GM12878 (cell line): ENCODE measurements at regions not wholly inside any gene's neighbourhood (a gene's known extent, or its start where the extent isn't known, plus 50 kb on each side); places are given as distances from the start of the nearest gene placed in this dataset.

Source experiments
- ATAC-seq: fragments of 200-7000 bp; cut with Tn5 transposase; 3 replicates; pipeline ENCODE4 v1.9.1; 2020; ENCODE audit warnings: mild to moderate bottlenecking, moderate library complexity
- BruUV-seq: library from RNA; stranded (reverse); fragments of 400-500 nt; replicated peaks from 2 replicates; lab custom pipeline; 2021; lab: Mats Ljungman, UMichigan
- CTCF ChIA-PET: fragments of 300-600 bp; sonication (Branson Sonifier 250); formaldehyde crosslinking; extraction: SDS; loops from one replicate; lab custom pipeline; 2021; ENCODE audit warnings: inconsistent platforms; lab: Yijun Ruan, JAX
- POLR2A ChIA-PET: fragments of 350-600 bp; formaldehyde crosslinking; extraction: SDS; loops from one replicate; lab custom pipeline; 2021; ENCODE audit warnings: inconsistent platforms; lab: Charles Lee
- RAD21 ChIA-PET: fragments of 300-600 bp; sonication (Branson Sonifier 250); formaldehyde crosslinking; loops from one replicate; lab custom pipeline; 2023; ENCODE audit warnings: antibody characterized with exemption; ENCODE audit not compliant: unreplicated experiment; lab: Charles Lee
- SMC1A ChIA-PET: fragments of 300-600 bp; sonication (Branson Sonifier 250); formaldehyde crosslinking; loops from one replicate; lab custom pipeline; 2023; ENCODE audit not compliant: unreplicated experiment, uncharacterized antibody; lab: Charles Lee
- DNase-seq: peaks from one replicate; pipeline ENCODE4 v3.0.0-alpha.2; 2011; ENCODE audit warnings: low read depth, low spot score
- FAIRE-seq: peaks from 3 replicates; lab custom pipeline; 2011; peaks lifted over from hg19 to GRCh38; lab: Jason Lieb, UNC
- H2AFZ ChIP-seq: 2 replicates; pipeline ENCODE4 v1.6.0; 2011; ENCODE audit warnings: low read depth, low read length, control low read depth; ENCODE audit not compliant: control insufficient read depth
- H3K27ac ChIP-seq: 2 replicates; pipeline ENCODE4 v1.5.1; 2011; ENCODE audit warnings: control low read depth; ENCODE audit not compliant: control insufficient read depth, insufficient read depth
- H3K27me3 ChIP-seq, 2 experiments: replicated peaks in 1 of 2; 2 replicates each; pipeline versions ENCODE4 v1.6.0 to v1.6.1; 2011; ENCODE audit warnings: low read length in 1 of 2; ENCODE audit not compliant: control insufficient read depth in 2 of 2, insufficient read depth in 2 of 2
- H3K36me3 ChIP-seq, 2 experiments: 2 replicates each; pipeline ENCODE4 v1.5.1; 2011; ENCODE audit warnings: low read length in 1 of 2; ENCODE audit not compliant: control insufficient read depth in 2 of 2, insufficient read depth in 2 of 2
- H3K4me1 ChIP-seq: 2 replicates; pipeline ENCODE4 v1.6.1; 2011; ENCODE audit warnings: mild to moderate bottlenecking, low read length, moderate library complexity, mixed read lengths; ENCODE audit not compliant: control insufficient read depth, insufficient read depth
- H3K4me2 ChIP-seq: 2 replicates; pipeline ENCODE4 v1.6.0; 2011; ENCODE audit warnings: control low read depth; ENCODE audit not compliant: control insufficient read depth, insufficient read depth
- H3K4me3 ChIP-seq: fragments of 200-600 bp; sonication (generic); 2 replicates; pipeline ENCODE4 v1.5.1; 2016
- H3K79me2 ChIP-seq: 2 replicates; pipeline ENCODE4 v1.6.0; 2011; ENCODE audit warnings: low read length; ENCODE audit not compliant: control insufficient read depth, insufficient read depth
- H3K9ac ChIP-seq: 2 replicates; pipeline ENCODE4 v1.8.0; 2011; ENCODE audit warnings: low read length, control low read depth, mixed read lengths; ENCODE audit not compliant: control insufficient read depth, insufficient read depth
- H3K9me3 ChIP-seq: replicated peaks from 3 replicates; pipeline ENCODE4 v1.5.1; 2011; ENCODE audit warnings: mild to moderate bottlenecking, low read length; ENCODE audit not compliant: control insufficient read depth, insufficient read depth
- H4K20me1 ChIP-seq: 2 replicates; pipeline ENCODE4 v1.6.0; 2011; ENCODE audit not compliant: control insufficient read depth, insufficient read depth
- CBX5 ChIP-seq: sonication (generic); IDR thresholded peaks from 2 replicates; pipeline ENCODE4 v1.6.1; 2016; ENCODE audit warnings: low read depth, moderate library complexity, mild to moderate bottlenecking, inconsistent platforms
- EED ChIP-seq: sonication (generic); IDR thresholded peaks from 2 replicates; pipeline ENCODE4 v1.6.1; 2016; ENCODE audit warnings: antibody characterized with exemption, low read depth
- FOXK2 ChIP-seq: fragments of 450-650 bp; IDR thresholded peaks from 2 replicates; pipeline ENCODE4 v1.6.1; 2017; ENCODE audit warnings: mild to moderate bottlenecking, moderate library complexity
- KAT2A ChIP-seq: conservative IDR thresholded peaks from 2 replicates; pipeline ENCODE4 v1.6.1; 2011; ENCODE audit warnings: low read depth, low read length; ENCODE audit not compliant: control insufficient read depth
- NR2C2 ChIP-seq: IDR thresholded peaks from 2 replicates; pipeline ENCODE4 v1.6.1; 2011; ENCODE audit warnings: borderline replicate concordance, low read depth; ENCODE audit not compliant: control insufficient read depth, insufficient read length
- SUZ12 ChIP-seq: fragments of 200-600 bp; sonication (generic); IDR thresholded peaks from one replicate; pipeline ENCODE4 v1.6.1; 2018; ENCODE audit warnings: antibody characterized with exemption, mild to moderate bottlenecking; ENCODE audit not compliant: unreplicated experiment
- WGBS: methylation state at CpG from one replicate; pipeline ENCODE4 v1.1.6; 2016; ENCODE audit warnings: low lambda C conversion rate; ENCODE audit not compliant: insufficient replicate concordance, insufficient coverage; ENCODE audit errors: missing lambda C conversion rate; 5-methylcytosine and 5-hydroxymethylcytosine counted together
- in situ Hi-C: fragments of 300-500 bp; cut with MboI; formaldehyde crosslinking; loops from 9 replicates; pipeline ENCODE4 v1.14.3; 2018; ENCODE audit warnings: mixed read lengths
- intact Hi-C: fragments of 100-400 bp; cut with micrococcal nuclease; formaldehyde crosslinking; loops from one replicate; pipeline ENCODE4 v1.14.2; 2022; ENCODE audit not compliant: unreplicated experiment
- TF ChIP-seq, protein P1 (sequence below): fragments of 450-650 bp; IDR thresholded peaks from 2 replicates; pipeline ENCODE4 v1.6.1; 2018; ENCODE audit warnings: borderline replicate concordance, mild to moderate bottlenecking; ENCODE audit not compliant: partially characterized antibody

DNA sequence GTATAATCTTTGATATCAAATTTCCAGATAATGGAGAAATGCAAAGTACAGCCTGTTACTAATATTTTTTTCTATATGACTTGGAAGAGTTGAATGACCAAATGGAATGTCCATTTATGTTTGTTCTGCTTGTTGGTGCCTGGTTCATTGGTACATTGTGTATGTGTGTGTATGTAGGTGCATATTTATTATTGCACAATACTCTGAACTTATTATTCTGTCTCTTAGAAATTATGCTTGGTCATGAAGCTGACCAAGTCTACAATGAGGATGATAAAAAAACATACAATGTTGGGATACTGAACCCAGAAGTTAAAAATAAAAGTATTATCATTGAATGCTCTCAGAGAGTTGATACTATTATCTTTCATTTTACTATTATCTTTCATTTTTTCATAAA, 706.3 kb downstream of the KCTD16 start (continued):
- TF ChIP-seq NR2C2, result no peak
- TF ChIP-seq KAT2A, result no peak
- TF ChIP-seq FOXK2, result no peak
- no peak for TF ChIP-seq EED

DNA sequence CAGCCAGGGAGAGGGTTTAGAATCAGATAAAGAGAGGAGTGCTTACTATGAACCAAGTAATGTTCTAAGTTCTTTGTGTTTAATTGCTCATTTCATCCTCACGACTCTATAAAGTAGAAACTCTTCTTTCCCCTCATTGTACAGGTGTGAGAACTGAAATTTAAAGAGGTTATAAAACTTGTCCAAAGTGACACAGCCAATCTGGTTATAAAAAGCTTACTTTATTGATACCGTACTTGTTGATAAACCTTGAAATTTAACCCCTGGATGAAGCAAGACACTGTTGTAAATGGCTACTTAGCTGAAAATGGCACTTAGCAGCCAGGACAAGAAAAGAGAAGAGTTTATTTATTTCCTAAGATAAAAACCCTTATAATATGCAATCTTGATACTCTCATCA, 702.4 kb downstream of the KCTD16 start:
- ChIA-PET CTCF (no interaction called here), RAD21 (no interaction called here), SMC1A (no interaction called here), POLR2A (no interaction called here)
- Histone ChIP-seq H4K20me1 (no peaks in the 10 kb centered on the region), H3K4me1 (no peaks in the 10 kb centered on the region), H3K4me3 (no peak overlapping the region), H3K27me3 (no peaks in the 10 kb centered on the region), H3K27ac (no peak overlapping the region), H3K79me2 (no peaks in the 10 kb centered on the region), H3K4me2 (no peak overlapping the region), H3K9ac (no peak overlapping the region), H3K36me3 (no peaks in the 10 kb centered on the region), H2AFZ (no peak overlapping the region), H3K9me3 (no peaks in the 10 kb centered on the region)
- intact Hi-C loops, result no loop called here
- WGBS, result 0% methylated on average over 2 of the region's 2 CpGs
- TF ChIP-seq SUZ12, result no peak
- TF ChIP-seq FOXK2, result no peak
- no peak for TF ChIP-seq CBX5
- TF ChIP-seq, protein P1, sequence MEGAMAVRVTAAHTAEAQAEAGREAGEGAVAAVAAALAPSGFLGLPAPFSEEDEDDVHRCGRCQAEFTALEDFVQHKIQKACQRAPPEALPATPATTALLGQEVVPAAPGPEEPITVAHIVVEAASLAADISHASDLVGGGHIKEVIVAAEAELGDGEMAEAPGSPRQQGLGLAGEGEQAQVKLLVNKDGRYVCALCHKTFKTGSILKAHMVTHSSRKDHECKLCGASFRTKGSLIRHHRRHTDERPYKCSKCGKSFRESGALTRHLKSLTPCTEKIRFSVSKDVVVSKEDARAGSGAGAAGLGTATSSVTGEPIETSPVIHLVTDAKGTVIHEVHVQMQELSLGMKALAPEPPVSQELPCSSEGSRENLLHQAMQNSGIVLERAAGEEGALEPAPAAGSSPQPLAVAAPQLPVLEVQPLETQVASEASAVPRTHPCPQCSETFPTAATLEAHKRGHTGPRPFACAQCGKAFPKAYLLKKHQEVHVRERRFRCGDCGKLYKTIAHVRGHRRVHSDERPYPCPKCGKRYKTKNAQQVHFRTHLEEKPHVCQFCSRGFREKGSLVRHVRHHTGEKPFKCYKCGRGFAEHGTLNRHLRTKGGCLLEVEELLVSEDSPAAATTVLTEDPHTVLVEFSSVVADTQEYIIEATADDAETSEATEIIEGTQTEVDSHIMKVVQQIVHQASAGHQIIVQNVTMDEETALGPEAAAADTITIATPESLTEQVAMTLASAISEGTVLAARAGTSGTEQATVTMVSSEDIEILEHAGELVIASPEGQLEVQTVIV, result no peak
- FAIRE-seq, result no peak
- no peak for ATAC-seq
- in situ Hi-C loops, result no loop called here
- no peak for DNase-seq
- BruUV-seq, result no TSS peak
